Liver (tissue), 8 donors: ENCODE measurements at regions not wholly inside any gene's neighbourhood (a gene's known extent, or its start where the extent isn't known, plus 50 kb on each side); places are given as distances from the start of the nearest gene placed in this dataset.

Experiments used
- DNase-seq: peaks from one replicate; pipeline ENCODE4 v3.0.0-alpha.2; 2017; ENCODE audit warnings: low spot score
- H3K27ac ChIP-seq, 2 donors: one replicate each; pipeline ENCODE4 v1.7.0; 2013; ENCODE audit warnings: inconsistent platforms in 2 of 2, low read length in 2 of 2, control low read depth in 1 of 2, low read depth in 1 of 2, mild to moderate bottlenecking in 1 of 2
- H3K27me3 ChIP-seq, 4 donors: one replicate each; pipeline versions ENCODE4 v1.6.1 to v1.7.0; 2013; ENCODE audit warnings: low read length in 3 of 4, inconsistent platforms in 1 of 4, mild to moderate bottlenecking in 1 of 4, moderate library complexity in 1 of 4; ENCODE audit not compliant: control insufficient read depth in 4 of 4, insufficient read depth in 4 of 4
- H3K36me3 ChIP-seq, 4 donors: one replicate each; pipeline versions ENCODE4 v1.6.1 to v1.7.0; 2013; ENCODE audit warnings: low read length in 3 of 4, mild to moderate bottlenecking in 3 of 4, low read depth in 1 of 4, moderate library complexity in 1 of 4; ENCODE audit not compliant: control insufficient read depth in 4 of 4, insufficient read depth in 3 of 4
- H3K4me1 ChIP-seq, 4 donors: one replicate each; pipeline versions ENCODE4 v1.6.1 to v1.7.0; 2013; ENCODE audit warnings: low read length in 3 of 4, mild to moderate bottlenecking in 3 of 4, moderate library complexity in 1 of 4; ENCODE audit not compliant: control insufficient read depth in 4 of 4, insufficient read depth in 4 of 4
- H3K4me3 ChIP-seq, 3 donors: one replicate each; pipeline versions ENCODE4 v1.6.1 to v1.7.0; 2013; ENCODE audit warnings: low read length in 3 of 3, control low read depth in 1 of 3, low read depth in 1 of 3, mild to moderate bottlenecking in 1 of 3
- H3K9ac ChIP-seq, 2 donors: one replicate each; pipeline ENCODE4 v1.7.0; 2013; ENCODE audit warnings: low read length in 2 of 2, mild to moderate bottlenecking in 2 of 2, moderate library complexity in 2 of 2, control low read depth in 1 of 2, low read depth in 1 of 2
- H3K9me3 ChIP-seq, 4 donors: one replicate each; pipeline versions ENCODE4 v1.6.1 to v1.7.0; 2013; ENCODE audit warnings: low read length in 3 of 4; ENCODE audit not compliant: control insufficient read depth in 4 of 4
- EGR1 ChIP-seq, 2 donors: IDR thresholded peaks; 2 replicates each; pipeline ENCODE4 v1.6.1; 2016 to 2018; ENCODE audit warnings: antibody characterized with exemption in 2 of 2, low read depth in 2 of 2
- FOXA1 ChIP-seq: IDR thresholded peaks from 2 replicates; pipeline ENCODE4 v1.6.1; 2016; ENCODE audit warnings: antibody characterized with exemption
- FOXA2 ChIP-seq: IDR thresholded peaks from 2 replicates; pipeline ENCODE4 v1.6.1; 2016; ENCODE audit warnings: antibody characterized with exemption
- GABPA ChIP-seq, 2 donors: IDR thresholded peaks in 1 of 2; conservative IDR thresholded peaks in 1 of 2; 2 replicates each; pipeline ENCODE4 v1.6.1; 2016; ENCODE audit warnings: antibody characterized with exemption in 2 of 2, mild to moderate bottlenecking in 1 of 2, moderate library complexity in 1 of 2
- HNF4A ChIP-seq, 2 donors: conservative IDR thresholded peaks; 2 replicates each; pipeline ENCODE4 v1.6.1; 2016; ENCODE audit warnings: antibody characterized with exemption in 2 of 2, mild to moderate bottlenecking in 2 of 2
- HNF4G ChIP-seq: IDR thresholded peaks from 2 replicates; pipeline ENCODE4 v1.6.1; 2016; ENCODE audit warnings: antibody characterized with exemption
- JUND ChIP-seq, 2 donors: IDR thresholded peaks; 2 replicates each; pipeline ENCODE4 v1.6.1; 2016; ENCODE audit warnings: antibody characterized with exemption in 2 of 2
- NR2F2 ChIP-seq: IDR thresholded peaks from 2 replicates; pipeline ENCODE4 v1.6.1; 2016; ENCODE audit warnings: antibody characterized with exemption
- RAD21 ChIP-seq, 2 donors: IDR thresholded peaks; 2 replicates each; pipeline ENCODE4 v1.6.1; 2016; ENCODE audit warnings: antibody characterized with exemption in 2 of 2, mild to moderate bottlenecking in 2 of 2
- RXRA ChIP-seq, 2 donors: IDR thresholded peaks; 2 replicates each; pipeline ENCODE4 v1.6.1; 2017 to 2018; ENCODE audit warnings: antibody characterized with exemption in 2 of 2, mild to moderate bottlenecking in 1 of 2
- TAF1 ChIP-seq: conservative IDR thresholded peaks from 2 replicates; pipeline ENCODE4 v1.6.1; 2016; ENCODE audit warnings: antibody characterized with exemption, mild to moderate bottlenecking
- YY1 ChIP-seq: IDR thresholded peaks from 2 replicates; pipeline ENCODE4 v1.6.1; 2016; ENCODE audit warnings: antibody characterized with exemption, mild to moderate bottlenecking
- WGBS: extraction: QIAGEN DNeasy Blood & Tissue Kit; methylation state at CpG from one replicate; pipeline ENCODE4 v1.1.7; 2013; 5-methylcytosine and 5-hydroxymethylcytosine counted together
- TF ChIP-seq, protein P1 (sequence below): IDR thresholded peaks from 2 replicates; pipeline ENCODE4 v1.6.1; 2016; ENCODE audit warnings: antibody characterized with exemption
- TF ChIP-seq, protein P2 (sequence below): fragments of 150-350 bp; IDR thresholded peaks from 2 replicates; pipeline ENCODE4 v1.5.1; 2017; ENCODE audit warnings: improper control_type of control experiment, low read depth, low read length; ENCODE audit not compliant: missing input control
- TF ChIP-seq, protein P3 (sequence below): IDR thresholded peaks from 2 replicates; pipeline ENCODE4 v1.6.1; 2016; ENCODE audit warnings: antibody characterized with exemption, mild to moderate bottlenecking
- TF ChIP-seq, protein P4 (sequence below): IDR thresholded peaks from 2 replicates; pipeline ENCODE4 v1.6.1; 2016; ENCODE audit warnings: antibody characterized with exemption
- TF ChIP-seq, protein P5 (sequence below): IDR thresholded peaks from 2 replicates; pipeline ENCODE4 v1.6.1; 2016; ENCODE audit warnings: antibody characterized with exemption
- donor health status: healthy.
- donor health status: healthy.
- donor health status: healthy.
- donor health status: healthy.
- donor health status: healthy.

DNA sequence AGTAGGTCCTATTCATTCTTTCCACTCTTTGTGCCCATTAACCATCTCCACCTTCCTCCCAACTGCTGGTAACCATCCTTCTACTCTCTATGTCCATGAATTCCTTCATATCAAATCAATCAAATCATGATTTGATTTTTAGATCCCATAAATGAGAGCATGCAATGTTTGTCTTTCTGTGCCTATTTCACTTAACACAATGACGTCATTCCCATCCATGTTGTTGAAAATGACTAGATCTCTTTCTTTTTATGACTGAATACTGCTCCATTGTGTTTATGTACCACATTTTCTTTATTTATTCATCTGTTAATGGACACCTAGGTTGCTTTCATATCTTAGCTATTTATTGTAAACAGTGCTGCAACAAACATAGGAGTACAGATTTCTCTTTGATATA is 827.3 kb upstream of the NRXN1 start:
- WGBS = 69% methylated on average over 1 of the region's 1 CpG
- no peak for TF ChIP-seq YY1
- TF ChIP-seq, protein P1, sequence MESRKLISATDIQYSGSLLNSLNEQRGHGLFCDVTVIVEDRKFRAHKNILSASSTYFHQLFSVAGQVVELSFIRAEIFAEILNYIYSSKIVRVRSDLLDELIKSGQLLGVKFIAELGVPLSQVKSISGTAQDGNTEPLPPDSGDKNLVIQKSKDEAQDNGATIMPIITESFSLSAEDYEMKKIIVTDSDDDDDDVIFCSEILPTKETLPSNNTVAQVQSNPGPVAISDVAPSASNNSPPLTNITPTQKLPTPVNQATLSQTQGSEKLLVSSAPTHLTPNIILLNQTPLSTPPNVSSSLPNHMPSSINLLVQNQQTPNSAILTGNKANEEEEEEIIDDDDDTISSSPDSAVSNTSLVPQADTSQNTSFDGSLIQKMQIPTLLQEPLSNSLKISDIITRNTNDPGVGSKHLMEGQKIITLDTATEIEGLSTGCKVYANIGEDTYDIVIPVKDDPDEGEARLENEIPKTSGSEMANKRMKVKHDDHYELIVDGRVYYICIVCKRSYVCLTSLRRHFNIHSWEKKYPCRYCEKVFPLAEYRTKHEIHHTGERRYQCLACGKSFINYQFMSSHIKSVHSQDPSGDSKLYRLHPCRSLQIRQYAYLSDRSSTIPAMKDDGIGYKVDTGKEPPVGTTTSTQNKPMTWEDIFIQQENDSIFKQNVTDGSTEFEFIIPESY = no peak
- TF ChIP-seq, protein P2, sequence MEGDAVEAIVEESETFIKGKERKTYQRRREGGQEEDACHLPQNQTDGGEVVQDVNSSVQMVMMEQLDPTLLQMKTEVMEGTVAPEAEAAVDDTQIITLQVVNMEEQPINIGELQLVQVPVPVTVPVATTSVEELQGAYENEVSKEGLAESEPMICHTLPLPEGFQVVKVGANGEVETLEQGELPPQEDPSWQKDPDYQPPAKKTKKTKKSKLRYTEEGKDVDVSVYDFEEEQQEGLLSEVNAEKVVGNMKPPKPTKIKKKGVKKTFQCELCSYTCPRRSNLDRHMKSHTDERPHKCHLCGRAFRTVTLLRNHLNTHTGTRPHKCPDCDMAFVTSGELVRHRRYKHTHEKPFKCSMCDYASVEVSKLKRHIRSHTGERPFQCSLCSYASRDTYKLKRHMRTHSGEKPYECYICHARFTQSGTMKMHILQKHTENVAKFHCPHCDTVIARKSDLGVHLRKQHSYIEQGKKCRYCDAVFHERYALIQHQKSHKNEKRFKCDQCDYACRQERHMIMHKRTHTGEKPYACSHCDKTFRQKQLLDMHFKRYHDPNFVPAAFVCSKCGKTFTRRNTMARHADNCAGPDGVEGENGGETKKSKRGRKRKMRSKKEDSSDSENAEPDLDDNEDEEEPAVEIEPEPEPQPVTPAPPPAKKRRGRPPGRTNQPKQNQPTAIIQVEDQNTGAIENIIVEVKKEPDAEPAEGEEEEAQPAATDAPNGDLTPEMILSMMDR = no peak
- TF ChIP-seq FOXA1 = no peak
- TF ChIP-seq, protein P3, sequence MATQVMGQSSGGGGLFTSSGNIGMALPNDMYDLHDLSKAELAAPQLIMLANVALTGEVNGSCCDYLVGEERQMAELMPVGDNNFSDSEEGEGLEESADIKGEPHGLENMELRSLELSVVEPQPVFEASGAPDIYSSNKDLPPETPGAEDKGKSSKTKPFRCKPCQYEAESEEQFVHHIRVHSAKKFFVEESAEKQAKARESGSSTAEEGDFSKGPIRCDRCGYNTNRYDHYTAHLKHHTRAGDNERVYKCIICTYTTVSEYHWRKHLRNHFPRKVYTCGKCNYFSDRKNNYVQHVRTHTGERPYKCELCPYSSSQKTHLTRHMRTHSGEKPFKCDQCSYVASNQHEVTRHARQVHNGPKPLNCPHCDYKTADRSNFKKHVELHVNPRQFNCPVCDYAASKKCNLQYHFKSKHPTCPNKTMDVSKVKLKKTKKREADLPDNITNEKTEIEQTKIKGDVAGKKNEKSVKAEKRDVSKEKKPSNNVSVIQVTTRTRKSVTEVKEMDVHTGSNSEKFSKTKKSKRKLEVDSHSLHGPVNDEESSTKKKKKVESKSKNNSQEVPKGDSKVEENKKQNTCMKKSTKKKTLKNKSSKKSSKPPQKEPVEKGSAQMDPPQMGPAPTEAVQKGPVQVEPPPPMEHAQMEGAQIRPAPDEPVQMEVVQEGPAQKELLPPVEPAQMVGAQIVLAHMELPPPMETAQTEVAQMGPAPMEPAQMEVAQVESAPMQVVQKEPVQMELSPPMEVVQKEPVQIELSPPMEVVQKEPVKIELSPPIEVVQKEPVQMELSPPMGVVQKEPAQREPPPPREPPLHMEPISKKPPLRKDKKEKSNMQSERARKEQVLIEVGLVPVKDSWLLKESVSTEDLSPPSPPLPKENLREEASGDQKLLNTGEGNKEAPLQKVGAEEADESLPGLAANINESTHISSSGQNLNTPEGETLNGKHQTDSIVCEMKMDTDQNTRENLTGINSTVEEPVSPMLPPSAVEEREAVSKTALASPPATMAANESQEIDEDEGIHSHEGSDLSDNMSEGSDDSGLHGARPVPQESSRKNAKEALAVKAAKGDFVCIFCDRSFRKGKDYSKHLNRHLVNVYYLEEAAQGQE = no peak
- no peak for TF ChIP-seq HNF4A (conservative IDR thresholded peaks at IDR 0.05)
- no peak for TF ChIP-seq JUND (IDR thresholded peaks at IDR 0.05)
- TF ChIP-seq RXRA (IDR thresholded peaks at IDR 0.05) = no peak
- TF ChIP-seq NR2F2 = no peak
- no peak for TF ChIP-seq GABPA (IDR thresholded peaks at IDR 0.05 in 1 of 2, conservative IDR thresholded peaks at IDR 0.05 in 1 of 2)
- no peak for TF ChIP-seq EGR1 (IDR thresholded peaks at IDR 0.05; ENCODE audit: low read depth in 2 of 2)
- TF ChIP-seq HNF4G = no peak
- TF ChIP-seq, protein P4, sequence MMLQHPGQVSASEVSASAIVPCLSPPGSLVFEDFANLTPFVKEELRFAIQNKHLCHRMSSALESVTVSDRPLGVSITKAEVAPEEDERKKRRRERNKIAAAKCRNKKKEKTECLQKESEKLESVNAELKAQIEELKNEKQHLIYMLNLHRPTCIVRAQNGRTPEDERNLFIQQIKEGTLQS = no peak
- TF ChIP-seq, protein P5, sequence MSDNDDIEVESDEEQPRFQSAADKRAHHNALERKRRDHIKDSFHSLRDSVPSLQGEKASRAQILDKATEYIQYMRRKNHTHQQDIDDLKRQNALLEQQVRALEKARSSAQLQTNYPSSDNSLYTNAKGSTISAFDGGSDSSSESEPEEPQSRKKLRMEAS = no peak
- no peak for TF ChIP-seq TAF1
- no peak for TF ChIP-seq FOXA2
- TF ChIP-seq RAD21 (IDR thresholded peaks at IDR 0.05) = no peak
- Histone ChIP-seq H3K36me3 (no peaks in the 10 kb centered on the region), H3K9me3 (no peaks in the 10 kb centered on the region), H3K27me3 (no peaks in the 10 kb centered on the region), H3K9ac (no peak overlapping the region), H3K4me1 (no peaks in the 10 kb centered on the region), H3K27ac (no peak overlapping the region), H3K4me3 (no peak overlapping the region)
- DNase-seq = no peak

DNA sequence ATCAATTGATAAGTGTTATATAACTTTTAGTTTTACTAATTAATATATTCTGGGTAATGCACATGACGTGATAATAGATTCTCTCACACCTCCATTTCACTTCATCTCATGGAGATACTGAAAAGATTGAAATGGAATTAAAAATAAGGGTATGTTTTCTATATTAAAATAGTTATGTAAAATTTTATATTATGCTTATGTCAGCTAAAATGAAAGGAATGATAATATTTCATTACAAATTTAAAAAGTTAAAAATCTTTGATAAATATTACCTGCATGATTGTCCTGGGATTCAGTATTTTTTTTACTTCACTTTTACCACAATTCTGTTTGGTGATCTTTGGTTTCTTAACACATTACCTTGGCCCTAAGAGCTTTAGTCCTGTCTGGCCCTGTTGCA is 823.8 kb upstream of the NRXN1 start:
- Histone ChIP-seq H3K4me3 (no peak overlapping the region), H3K4me1 (no peaks in the 10 kb centered on the region), H3K27ac (no peak overlapping the region), H3K27me3 (no peaks in the 10 kb centered on the region), H3K36me3 (no peaks in the 10 kb centered on the region), H3K9ac (no peak overlapping the region), H3K9me3 (no peaks in the 10 kb centered on the region)
- DNase-seq = no peak
- TF ChIP-seq GABPA (IDR thresholded peaks at IDR 0.05 in 1 of 2, conservative IDR thresholded peaks at IDR 0.05 in 1 of 2) = no peak
- 73% methylated on average over 1 of the region's 1 CpG for WGBS
